ENCODE measurements at regions not wholly inside any gene's neighbourhood (a gene's known extent, or its start where the extent isn't known, plus 50 kb on each side); places are given as distances from the start of the nearest gene placed in this dataset.

DNA sequence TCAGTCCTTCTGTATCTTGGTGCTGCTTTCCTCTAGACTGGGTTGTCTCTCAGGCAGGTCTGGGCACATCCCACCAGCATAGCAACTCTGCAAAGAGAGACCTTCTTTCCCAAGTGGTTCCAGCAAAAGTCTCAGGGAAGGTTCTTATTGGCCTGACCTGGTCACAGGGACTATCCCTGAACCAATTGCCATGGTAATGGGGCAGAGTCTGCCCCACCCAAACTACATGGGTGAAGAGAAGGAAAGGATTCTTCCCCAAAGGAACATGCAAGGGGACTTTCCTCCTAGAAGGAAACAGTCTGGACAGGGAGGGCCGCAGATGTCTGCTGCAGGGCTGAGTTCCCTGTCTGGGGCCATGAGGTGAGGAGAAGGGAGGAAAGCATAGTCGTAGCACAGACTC lies 122.2 kb upstream of the NCOR2 start:
- Mint-ChIP-seq H3K27me3 (ENCODE audit: low read depth, unreplicated experiment) (no peaks in the 10 kb centered on the region), H3K4me1 (ENCODE audit: low read depth, unreplicated experiment) (peaks cover 34% of the 10 kb centered on the region), H3K9me3 (ENCODE audit: unreplicated experiment) (peaks cover 17% of the 10 kb centered on the region), H3K36me3 (ENCODE audit: low read depth, unreplicated experiment) (peaks cover 5% of the 10 kb centered on the region), H3K27ac (ENCODE audit: unreplicated experiment) (no peak overlapping the region), H3K4me3 (ENCODE audit: unreplicated experiment) (no peak overlapping the region)
- peaks cover 39% of the 10 kb centered on the region for H3K4me1 ChIP-seq (ENCODE audit: insufficient read depth, low read length)
- H2AFZ ChIP-seq (ENCODE audit: low read depth, low read length), result no peak overlapping the region
- H3K9me3 ChIP-seq (ENCODE audit: insufficient read depth, low read depth, low read length), result peaks cover 4% of the 10 kb centered on the region
- H3K27me3 ChIP-seq (ENCODE audit: insufficient read depth, low read length), result no peaks in the 10 kb centered on the region
- no peaks in the 10 kb centered on the region for H4K20me1 ChIP-seq (ENCODE audit: insufficient read depth, low read length)
- TF ChIP-seq CTCF (IDR thresholded peaks at IDR 0.05; ENCODE audit: insufficient read depth, low read depth, low read length), result no peak
- no peak overlapping the region for H3K27ac ChIP-seq (ENCODE audit: low read depth, low read length)
- no peak for FAIRE-seq
- H3K4me2 ChIP-seq (ENCODE audit: low read length), result no peak overlapping the region
- DNase-seq (ENCODE audit: low read depth), result no peak
- no peak overlapping the region for H3K9ac ChIP-seq (ENCODE audit: low read length)
- no peaks in the 10 kb centered on the region for H3K79me2 ChIP-seq (ENCODE audit: insufficient read depth, low read length)
- H3K36me3 ChIP-seq (ENCODE audit: insufficient read depth, low read length), result no peaks in the 10 kb centered on the region
- H3K4me3 ChIP-seq (ENCODE audit: insufficient read depth, low read depth, low read length), result no peak overlapping the region

DNA sequence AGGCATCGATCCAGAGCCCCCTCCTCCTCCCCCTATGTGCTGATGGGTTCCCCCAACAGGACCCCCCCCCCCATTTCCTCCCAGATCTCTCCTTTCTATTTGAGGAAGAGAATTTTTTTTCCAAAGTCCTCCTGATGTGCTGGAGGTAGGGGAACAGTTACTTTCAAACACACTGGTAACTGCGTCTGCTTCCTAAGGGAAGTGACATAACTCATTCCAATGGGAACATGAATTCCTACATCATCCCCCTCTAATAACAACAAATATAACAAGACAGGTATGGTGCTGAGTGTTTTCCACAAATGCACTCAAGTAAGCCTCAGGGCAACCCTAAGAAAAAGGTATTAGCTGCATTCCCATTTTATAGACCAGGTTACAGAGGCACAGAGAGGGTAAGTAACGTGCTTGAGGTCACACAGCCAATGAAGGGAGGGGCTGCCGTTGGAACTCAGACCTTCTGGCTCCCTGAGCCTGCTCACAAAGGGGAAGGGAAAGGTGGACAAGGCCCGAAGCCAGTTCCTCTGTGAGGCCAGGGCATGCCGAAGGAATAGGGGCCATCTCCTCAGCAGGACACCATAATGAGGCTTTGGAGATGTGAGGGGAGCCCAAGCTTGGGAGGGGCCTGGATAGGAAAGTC lies 121.1 kb upstream of the NCOR2 start:
- Histone ChIP-seq H3K27me3 (ENCODE audit: insufficient read depth, low read length) (no peaks in the 10 kb centered on the region), H3K4me2 (ENCODE audit: low read length) (peak overlapping the region; percentile 36), H3K9me3 (ENCODE audit: insufficient read depth, low read depth, low read length) (peaks cover 4% of the 10 kb centered on the region), H4K20me1 (ENCODE audit: insufficient read depth, low read length) (no peaks in the 10 kb centered on the region), H3K27ac (ENCODE audit: low read depth, low read length) (peak overlapping the region; percentile 45), H3K4me1 (ENCODE audit: insufficient read depth, low read length) (peaks cover 38% of the 10 kb centered on the region), H3K36me3 (ENCODE audit: insufficient read depth, low read length) (no peaks in the 10 kb centered on the region), H3K4me3 (ENCODE audit: insufficient read depth, low read depth, low read length) (no peak overlapping the region), H3K9ac (ENCODE audit: low read length) (peak overlapping the region; percentile 45), H3K79me2 (ENCODE audit: insufficient read depth, low read length) (no peaks in the 10 kb centered on the region), H2AFZ (ENCODE audit: low read depth, low read length) (no peak overlapping the region)
- Mint-ChIP-seq H3K4me3 (ENCODE audit: unreplicated experiment) (no peak overlapping the region), H3K27me3 (ENCODE audit: low read depth, unreplicated experiment) (no peaks in the 10 kb centered on the region), H3K9me3 (ENCODE audit: unreplicated experiment) (peaks cover 17% of the 10 kb centered on the region), H3K27ac (ENCODE audit: unreplicated experiment) (peak overlapping the region; percentile 29), H3K4me1 (ENCODE audit: low read depth, unreplicated experiment) (peaks cover 44% of the 10 kb centered on the region), H3K36me3 (ENCODE audit: low read depth, unreplicated experiment) (peaks cover 5% of the 10 kb centered on the region)
- FAIRE-seq (no peak), DNase-seq (ENCODE audit: low read depth) (peak; percentile 37)
- TF ChIP-seq EZH2 (IDR thresholded peaks at IDR 0.05; ENCODE audit: insufficient read depth, low read length) (no peak), CTCF (IDR thresholded peaks at IDR 0.05; ENCODE audit: insufficient read depth, low read depth, low read length) (no peak)

DNA sequence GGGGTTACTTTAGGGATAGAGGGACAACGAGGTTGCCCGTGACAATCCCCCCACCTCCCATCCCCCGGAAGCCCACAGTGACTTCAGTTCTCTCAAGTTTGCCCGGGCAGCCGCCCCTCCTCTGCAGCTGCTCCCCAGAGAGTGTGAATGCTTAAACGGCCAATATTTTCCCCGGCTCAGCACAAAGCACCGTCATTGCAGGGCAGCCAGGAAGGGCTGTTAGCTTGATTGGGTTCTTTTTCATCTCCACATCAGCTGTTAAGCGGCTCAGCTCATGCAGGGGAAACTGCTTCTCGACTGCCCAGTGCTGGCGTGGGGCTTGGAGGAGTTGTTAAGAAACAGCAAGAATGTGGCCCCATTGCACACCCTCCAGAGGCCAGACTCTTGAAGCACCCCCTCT lies 120.5 kb upstream of the NCOR2 start:
- peak overlapping the region; percentile 36 for H2AFZ ChIP-seq (ENCODE audit: low read depth, low read length)
- no peaks in the 10 kb centered on the region for H3K27me3 Mint-ChIP-seq (ENCODE audit: low read depth, unreplicated experiment)
- peaks cover 16% of the 10 kb centered on the region for H3K9me3 Mint-ChIP-seq (ENCODE audit: unreplicated experiment)
- H3K27me3 ChIP-seq (ENCODE audit: insufficient read depth, low read length), result no peaks in the 10 kb centered on the region
- H3K4me1 ChIP-seq (ENCODE audit: insufficient read depth, low read length), result peaks cover 44% of the 10 kb centered on the region
- peak overlapping the region; percentile 36 for H3K4me2 ChIP-seq (ENCODE audit: low read length)
- peak overlapping the region; percentile 45 for H3K9ac ChIP-seq (ENCODE audit: low read length)
- no peaks in the 10 kb centered on the region for H4K20me1 ChIP-seq (ENCODE audit: insufficient read depth, low read length)
- H3K27ac Mint-ChIP-seq (ENCODE audit: unreplicated experiment), result peak overlapping the region; percentile 73
- peaks cover 50% of the 10 kb centered on the region for H3K4me1 Mint-ChIP-seq (ENCODE audit: low read depth, unreplicated experiment)
- peak overlapping the region; percentile 45 for H3K27ac ChIP-seq (ENCODE audit: low read depth, low read length)
- H3K4me3 ChIP-seq (ENCODE audit: insufficient read depth, low read depth, low read length), result no peak overlapping the region
- no peaks in the 10 kb centered on the region for H3K36me3 ChIP-seq (ENCODE audit: insufficient read depth, low read length)
- FAIRE-seq (no peak), DNase-seq (ENCODE audit: low read depth) (no peak)
- no peak for TF ChIP-seq EZH2 (IDR thresholded peaks at IDR 0.05; ENCODE audit: insufficient read depth, low read length)
- TF ChIP-seq CTCF (IDR thresholded peaks at IDR 0.05; ENCODE audit: insufficient read depth, low read depth, low read length), result no peak
- H3K79me2 ChIP-seq (ENCODE audit: insufficient read depth, low read length), result no peaks in the 10 kb centered on the region
- peaks cover 4% of the 10 kb centered on the region for H3K9me3 ChIP-seq (ENCODE audit: insufficient read depth, low read depth, low read length)
- H3K4me3 Mint-ChIP-seq (ENCODE audit: unreplicated experiment), result no peak overlapping the region
- peaks cover 5% of the 10 kb centered on the region for H3K36me3 Mint-ChIP-seq (ENCODE audit: low read depth, unreplicated experiment)
